ENCODE measurements at regions not wholly inside any gene's neighbourhood (a gene's known extent, or its start where the extent isn't known, plus 50 kb on each side); places are given as distances from the start of the nearest gene placed in this dataset.

DNA sequence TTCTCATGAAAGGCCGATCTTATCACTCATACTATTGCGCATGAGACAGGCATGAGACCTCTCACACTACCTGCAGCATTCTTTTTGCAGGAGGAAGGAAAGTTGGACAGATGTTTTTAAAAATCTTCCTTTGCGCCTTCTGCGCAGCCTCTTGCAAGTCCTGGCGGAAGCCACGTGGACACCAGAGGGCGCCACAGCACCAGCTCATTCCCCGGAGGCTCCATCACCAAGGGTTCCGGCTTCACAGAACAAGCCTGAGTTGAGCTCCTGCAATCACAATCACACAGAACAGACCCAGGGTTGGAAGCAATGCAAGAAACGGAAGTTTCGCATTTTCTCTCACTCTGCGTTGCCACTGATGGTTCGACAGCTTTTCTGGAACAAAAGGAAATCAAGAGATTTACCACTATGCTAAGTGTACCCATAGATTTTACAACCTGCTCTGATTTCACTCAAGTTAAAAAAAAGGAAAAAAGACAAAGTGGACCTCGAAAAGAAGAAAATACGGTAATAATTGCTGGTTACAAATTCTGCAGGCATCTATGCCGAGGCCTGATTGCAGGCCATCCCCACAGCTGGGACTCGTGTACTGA, 304.7 kb upstream of the MSX2 start:
- ChIA-PET POLR2A (no interaction called here), CTCF (interaction anchor here (1.0 to 3.3 kb wide), 6 partner anchors 16 to 1024 kb away, joined by 3 to 72 read pairs (median 4); partner anchors contain the start of gene DRD1)
- peak; percentile 74 for FAIRE-seq
- no peaks in the 10 kb centered on the region for H3K27me3 ChIP-seq (ENCODE audit: control insufficient read depth in 2 of 2, insufficient read depth in 2 of 2, low read length in 2 of 2)
- no peak overlapping the region for H3K9ac ChIP-seq (replicated peaks; ENCODE audit: extremely low read depth, insufficient read depth, low read length)
- H3K4me2 ChIP-seq (ENCODE audit: insufficient read depth, low read length), result no peak overlapping the region
- no peak overlapping the region for H3K27ac ChIP-seq (ENCODE audit: insufficient read depth, low read depth, low read length)
- no peak overlapping the region for H2AFZ ChIP-seq (ENCODE audit: low read depth, low read length)
- no peaks in the 10 kb centered on the region for H3K9me1 ChIP-seq (replicated peaks; ENCODE audit: control insufficient read depth, extremely low read depth, insufficient read depth, low read length)
- no peaks in the 10 kb centered on the region for H3K79me2 ChIP-seq (ENCODE audit: control insufficient read depth, insufficient read depth, low read length)
- H3K4me3 ChIP-seq (replicated peaks in 1 of 3; ENCODE audit: insufficient read depth in 1 of 3, low read depth in 1 of 3, low read length in 3 of 3), result no peak overlapping the region
- no peaks in the 10 kb centered on the region for H3K36me3 ChIP-seq (ENCODE audit: control insufficient read depth in 2 of 2, extremely low read depth in 1 of 2, insufficient read depth in 2 of 2, low read length in 2 of 2)
- peak; percentile 43 for DNase-seq (ENCODE audit: low read depth, low spot score)
- intact Hi-C loops (cut with micrococcal nuclease), result loop anchor here (1.0 to 5.0 kb wide), 4 partner anchors 92 to 802 kb away; partner anchors contain the start of gene BOD1
- no peaks in the 10 kb centered on the region for H4K20me1 ChIP-seq (replicated peaks; ENCODE audit: control insufficient read depth, extremely low read depth, insufficient read depth, low read length)
- H3K4me1 ChIP-seq (ENCODE audit: control insufficient read depth, extremely low read depth, insufficient read depth, low read length), result no peaks in the 10 kb centered on the region
- dilution Hi-C loops (cut with MboI; ENCODE audit: extremely low pct_ligation_motif_present, low sequenced_read_pairs), result no loop called here
- TF ChIP-seq JUN (IDR thresholded peaks at IDR 0.05; ENCODE audit: borderline replicate concordance, insufficient read depth, insufficient read length, low read depth) (no peak), GATA2 (IDR thresholded peaks at IDR 0.05; ENCODE audit: insufficient read depth, insufficient read length, low read depth, low read length) (no peak), EZH2 (IDR thresholded peaks at IDR 0.05; ENCODE audit: borderline replicate concordance, low read depth, low read length, severe bottlenecking) (no peak), FOS (IDR thresholded peaks at IDR 0.05; ENCODE audit: borderline replicate concordance, insufficient read depth, low read length) (no peak), POLR2A (IDR thresholded peaks at IDR 0.05; ENCODE audit: low read depth, low read length) (no peak), MYC (IDR thresholded peaks at IDR 0.05; ENCODE audit: low read depth, low read length) (no peak), POLR2AphosphoS5 (IDR thresholded peaks at IDR 0.05; ENCODE audit: insufficient read depth, low read depth, low read length) (no peak)
- TF ChIP-seq, protein P1, sequence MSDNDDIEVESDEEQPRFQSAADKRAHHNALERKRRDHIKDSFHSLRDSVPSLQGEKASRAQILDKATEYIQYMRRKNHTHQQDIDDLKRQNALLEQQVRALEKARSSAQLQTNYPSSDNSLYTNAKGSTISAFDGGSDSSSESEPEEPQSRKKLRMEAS (IDR thresholded peaks at IDR 0.05; ENCODE audit: insufficient read depth, insufficient read length), result peak; percentile 36
- TF ChIP-seq, protein P2, sequence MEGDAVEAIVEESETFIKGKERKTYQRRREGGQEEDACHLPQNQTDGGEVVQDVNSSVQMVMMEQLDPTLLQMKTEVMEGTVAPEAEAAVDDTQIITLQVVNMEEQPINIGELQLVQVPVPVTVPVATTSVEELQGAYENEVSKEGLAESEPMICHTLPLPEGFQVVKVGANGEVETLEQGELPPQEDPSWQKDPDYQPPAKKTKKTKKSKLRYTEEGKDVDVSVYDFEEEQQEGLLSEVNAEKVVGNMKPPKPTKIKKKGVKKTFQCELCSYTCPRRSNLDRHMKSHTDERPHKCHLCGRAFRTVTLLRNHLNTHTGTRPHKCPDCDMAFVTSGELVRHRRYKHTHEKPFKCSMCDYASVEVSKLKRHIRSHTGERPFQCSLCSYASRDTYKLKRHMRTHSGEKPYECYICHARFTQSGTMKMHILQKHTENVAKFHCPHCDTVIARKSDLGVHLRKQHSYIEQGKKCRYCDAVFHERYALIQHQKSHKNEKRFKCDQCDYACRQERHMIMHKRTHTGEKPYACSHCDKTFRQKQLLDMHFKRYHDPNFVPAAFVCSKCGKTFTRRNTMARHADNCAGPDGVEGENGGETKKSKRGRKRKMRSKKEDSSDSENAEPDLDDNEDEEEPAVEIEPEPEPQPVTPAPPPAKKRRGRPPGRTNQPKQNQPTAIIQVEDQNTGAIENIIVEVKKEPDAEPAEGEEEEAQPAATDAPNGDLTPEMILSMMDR (IDR thresholded peaks at IDR 0.05; ENCODE audit: extremely low read depth in 1 of 2, insufficient read depth in 1 of 2, low read depth in 1 of 2, low read length in 2 of 2), result peak; percentile 66 to 80
- H3K9me3 ChIP-seq (replicated peaks; ENCODE audit: control insufficient read depth, insufficient read depth, low read length), result no peaks in the 10 kb centered on the region
- BruUV-seq (replicated peaks), result no TSS peak
